ENCODE measurements at regions not wholly inside any gene's neighbourhood (a gene's known extent, or its start where the extent isn't known, plus 50 kb on each side); places are given as distances from the start of the nearest gene placed in this dataset.

- TF ChIP-seq TERF1 (CRISPR knock-in tag; IDR thresholded peaks at IDR 0.05) (no peak), EED (CRISPR knock-in tag; IDR thresholded peaks at IDR 0.05) (no peak), ARID5B (CRISPR knock-in tag; IDR thresholded peaks at IDR 0.05) (no peak), KAT7 (CRISPR knock-in tag; IDR thresholded peaks at IDR 0.05; ENCODE audit: borderline replicate concordance) (no peak), ATF6 (CRISPR knock-in tag; conservative IDR thresholded peaks at IDR 0.05) (no peak), RFX5 (IDR thresholded peaks at IDR 0.05; ENCODE audit: low read depth, low read length) (no peak)
These were observed 323.0 kb downstream of the VRK1 start (continued) for GRCh38 chr14:97120204-97120603.

- FAIRE-seq, result no peak
- TF ChIP-seq CBX2 (IDR thresholded peaks at IDR 0.05; ENCODE audit: low read depth, low read length), result no peak
- TF ChIP-seq CBX2 (CRISPR knock-in tag; IDR thresholded peaks at IDR 0.05; ENCODE audit: low read depth), result no peak
- no peak for TF ChIP-seq ZNF484 (CRISPR knock-in tag; IDR thresholded peaks at IDR 0.05; ENCODE audit: borderline replicate concordance, low read depth)
- TF ChIP-seq ZNF337 (CRISPR knock-in tag; IDR thresholded peaks at IDR 0.05; ENCODE audit: borderline replicate concordance, low read depth), result no peak
- no peak for TF ChIP-seq SMAD9 (CRISPR knock-in tag; IDR thresholded peaks at IDR 0.05)
- no peak for TF ChIP-seq NCOA2 (CRISPR knock-in tag; IDR thresholded peaks at IDR 0.05)
- TF ChIP-seq RELA (CRISPR knock-in tag; IDR thresholded peaks at IDR 0.05), result no peak
- in situ Hi-C loops (cut with HindIII; ENCODE audit: extremely low pct_ligation_motif_present, low pct_unique_long_range_greater_than_20kb) (no loop called here), intact Hi-C loops (cut with micrococcal nuclease; ENCODE audit: unreplicated experiment) (no loop called here)
- Histone ChIP-seq H3K27ac (ENCODE audit: extremely low read length, insufficient read depth, low read length) (no peak overlapping the region), H2AFZ (ENCODE audit: low read length) (no peak overlapping the region), H3K4me1 (ENCODE audit: insufficient read depth, low read length) (no peaks in the 10 kb centered on the region), H3K9me3 (ENCODE audit: low read length) (no peaks in the 10 kb centered on the region), H3K4me2 (ENCODE audit: low read depth, low read length) (no peak overlapping the region), H3K36me3 (replicated peaks in 1 of 2; ENCODE audit: control insufficient read depth in 1 of 2, insufficient read depth in 2 of 2, low read length in 2 of 2) (no peaks in the 10 kb centered on the region), H3K9ac (ENCODE audit: insufficient read depth, low read depth, low read length) (no peak overlapping the region), H3K4me3 (replicated peaks in 1 of 3; ENCODE audit: insufficient read depth in 1 of 3, low read depth in 2 of 3, low read length in 3 of 3) (no peak overlapping the region), H3K79me2 (ENCODE audit: insufficient read depth, low read length) (no peaks in the 10 kb centered on the region), H4K20me1 (ENCODE audit: insufficient read depth, low read length) (no peaks in the 10 kb centered on the region), H3K27me3 (ENCODE audit: control insufficient read depth in 1 of 2, insufficient read depth in 2 of 2, low read length in 2 of 2) (0 out of 5 replicates have a peak, but pooled peaks cover 0 to 9% of the 10 kb centered on the region in 2 experiments)
- 6% methylated on average over 2 of the region's 2 CpGs for WGBS (ENCODE audit: low lambda C conversion rate)
- no peak for DNase-seq (ENCODE audit: low spot score)
- BruUV-seq (replicated peaks), result no TSS peak
- ChIA-PET CTCF (ENCODE audit: low intra/inter-chr PET ratio, low total read pairs) (no interaction called here), POLR2A (no interaction called here)
- no peak for ATAC-seq
These were observed 323.4 kb downstream of the VRK1 start for GRCh38 chr14:97120611-97121031.

Measured in HepG2 (cell line).